HepG2 (cell line): ENCODE measurements at regions not wholly inside any gene's neighbourhood (a gene's known extent, or its start where the extent isn't known, plus 50 kb on each side); places are given as distances from the start of the nearest gene placed in this dataset.

ENCODE experiments used
- AKAP8 ChIP-seq: sonication (generic); formaldehyde crosslinking; IDR thresholded peaks from 2 replicates; pipeline ENCODE4 v1.5.1; 2020; ENCODE audit warnings: mild to moderate bottlenecking, missing genetic modification reagents
- ATRX ChIP-seq: sonication (generic); formaldehyde crosslinking; IDR thresholded peaks from 2 replicates; pipeline ENCODE4 v1.4.0; 2020; ENCODE audit warnings: missing genetic modification reagents, borderline replicate concordance
- CBFB ChIP-seq: sonication (generic); formaldehyde crosslinking; IDR thresholded peaks from 2 replicates; pipeline ENCODE4 v1.4.0; 2020; ENCODE audit warnings: missing genetic modification reagents
- ESRRA ChIP-seq: sonication (generic); formaldehyde crosslinking; IDR thresholded peaks from 2 replicates; pipeline ENCODE4 v1.5.1; 2020; ENCODE audit warnings: mild to moderate bottlenecking, low read depth, missing genetic modification reagents
- HMG20B ChIP-seq: conservative IDR thresholded peaks from 2 replicates; pipeline ENCODE4 v1.6.1; 2016; ENCODE audit warnings: missing genetic modification reagents, missing compliant biosample characterization
- HMGA1 ChIP-seq: sonication (generic); formaldehyde crosslinking; conservative IDR thresholded peaks from 2 replicates; pipeline ENCODE4 v1.4.0; 2020; ENCODE audit warnings: missing genetic modification reagents
- HOXA9 ChIP-seq: sonication (generic); formaldehyde crosslinking; IDR thresholded peaks from 2 replicates; pipeline ENCODE4 v1.8.1; 2022; ENCODE audit warnings: missing genetic modification reagents, mild to moderate bottlenecking, moderate library complexity, borderline replicate concordance
- HOXD1 ChIP-seq: sonication (generic); formaldehyde crosslinking; IDR thresholded peaks from 2 replicates; pipeline ENCODE4 v1.5.0; 2020; ENCODE audit warnings: missing genetic modification reagents
- KAT2B ChIP-seq: fragments of 150-350 bp; IDR thresholded peaks from 2 replicates; pipeline ENCODE4 v1.6.1; 2014; ENCODE audit warnings: low read depth, low read length, borderline replicate concordance
- KMT2A ChIP-seq: sonication (generic); formaldehyde crosslinking; IDR thresholded peaks from 2 replicates; pipeline ENCODE4 v1.4.0; 2020; ENCODE audit warnings: missing genetic modification reagents
- MIER3 ChIP-seq: IDR thresholded peaks from 2 replicates; pipeline ENCODE4 v1.6.1; 2016; ENCODE audit warnings: missing compliant biosample characterization, borderline replicate concordance
- MYC ChIP-seq: sonication (generic); formaldehyde crosslinking; IDR thresholded peaks from 2 replicates; pipeline ENCODE4 v1.9.0; 2021; ENCODE audit warnings: missing genetic modification reagents, borderline replicate concordance
- NBN ChIP-seq: fragments of 450-650 bp; conservative IDR thresholded peaks from 2 replicates; pipeline ENCODE4 v1.6.1; 2017
- NFRKB ChIP-seq: fragments of 450-650 bp; IDR thresholded peaks from 2 replicates; pipeline ENCODE4 v1.6.1; 2017
- NR1H2 ChIP-seq: sonication (generic); formaldehyde crosslinking; IDR thresholded peaks from 2 replicates; pipeline ENCODE4 v1.8.1; 2022; ENCODE audit warnings: low read depth, missing genetic modification reagents, borderline replicate concordance
- NRL ChIP-seq: sonication (generic); formaldehyde crosslinking; IDR thresholded peaks from 2 replicates; pipeline ENCODE4 v1.5.0; 2020; ENCODE audit warnings: missing genetic modification reagents, mild to moderate bottlenecking, moderate library complexity, borderline replicate concordance
- PHF5A ChIP-seq: IDR thresholded peaks from one replicate; pipeline ENCODE4 v1.6.1; 2018; ENCODE audit warnings: low read depth, missing genetic modification reagents; ENCODE audit not compliant: unreplicated experiment
- PITX1 ChIP-seq: sonication (generic); formaldehyde crosslinking; IDR thresholded peaks from 2 replicates; pipeline ENCODE4 v1.5.1; 2020; ENCODE audit warnings: mild to moderate bottlenecking, missing genetic modification reagents
- SIN3B ChIP-seq: fragments of 150-350 bp; IDR thresholded peaks from 2 replicates; pipeline ENCODE4 v1.6.1; 2014; ENCODE audit warnings: low read length
- SNAI1 ChIP-seq: sonication (generic); formaldehyde crosslinking; IDR thresholded peaks from 2 replicates; pipeline ENCODE4 v1.5.0; 2020; ENCODE audit warnings: mild to moderate bottlenecking, missing genetic modification reagents, borderline replicate concordance
- SRSF9 ChIP-seq: fragments of 200-400 bp; formaldehyde crosslinking; IDR thresholded peaks from 2 replicates; pipeline ENCODE4 v1.6.1; 2018; ENCODE audit warnings: borderline replicate concordance, mild to moderate bottlenecking, low read depth, low read length; ENCODE audit not compliant: insufficient read depth, poor library complexity, severe bottlenecking
- TARDBP ChIP-seq: sonication (generic); formaldehyde crosslinking; IDR thresholded peaks from 2 replicates; pipeline ENCODE4 v1.8.0; 2022; ENCODE audit warnings: mild to moderate bottlenecking, missing genetic modification reagents
- TBX2 ChIP-seq: sonication (generic); formaldehyde crosslinking; IDR thresholded peaks from 2 replicates; pipeline ENCODE4 v1.5.0; 2020; ENCODE audit warnings: missing genetic modification reagents, mild to moderate bottlenecking, borderline replicate concordance
- ZBTB3 ChIP-seq: sonication (generic); formaldehyde crosslinking; IDR thresholded peaks from 2 replicates; pipeline ENCODE4 v1.4.0; 2020; ENCODE audit warnings: low read depth, mild to moderate bottlenecking, moderate library complexity, missing genetic modification reagents, borderline replicate concordance
- ZNF839 ChIP-seq: sonication (generic); formaldehyde crosslinking; IDR thresholded peaks from 2 replicates; pipeline ENCODE4 v1.4.0; 2020; ENCODE audit warnings: missing genetic modification reagents, mild to moderate bottlenecking, borderline replicate concordance
- ZSCAN12 ChIP-seq: sonication (generic); formaldehyde crosslinking; IDR thresholded peaks from 2 replicates; pipeline ENCODE4 v1.9.0; 2021; ENCODE audit warnings: mild to moderate bottlenecking, missing genetic modification reagents
- TF ChIP-seq, protein P1 (sequence below): sonication (generic); formaldehyde crosslinking; IDR thresholded peaks from 2 replicates; pipeline ENCODE4 v1.5.0; 2020; ENCODE audit warnings: missing genetic modification reagents
- TF ChIP-seq, protein P2 (sequence below): IDR thresholded peaks from 2 replicates; pipeline ENCODE4 v1.6.1; 2016; ENCODE audit warnings: mild to moderate bottlenecking, missing biosample characterization, missing genetic modification reagents
- TF ChIP-seq, protein P3 (sequence below): sonication (generic); formaldehyde crosslinking; IDR thresholded peaks from 2 replicates; pipeline ENCODE4 v1.8.1; 2023; ENCODE audit warnings: mild to moderate bottlenecking, missing genetic modification reagents, borderline replicate concordance
- TF ChIP-seq, protein P4 (sequence below): sonication (generic); formaldehyde crosslinking; IDR thresholded peaks from 2 replicates; pipeline ENCODE4 v1.4.0; 2020; ENCODE audit warnings: mild to moderate bottlenecking, missing genetic modification reagents
- TF ChIP-seq, protein P5 (sequence below): sonication (generic); formaldehyde crosslinking; IDR thresholded peaks from 2 replicates; pipeline ENCODE4 v1.9.0; 2021; ENCODE audit warnings: missing genetic modification reagents, mild to moderate bottlenecking, borderline replicate concordance

DNA sequence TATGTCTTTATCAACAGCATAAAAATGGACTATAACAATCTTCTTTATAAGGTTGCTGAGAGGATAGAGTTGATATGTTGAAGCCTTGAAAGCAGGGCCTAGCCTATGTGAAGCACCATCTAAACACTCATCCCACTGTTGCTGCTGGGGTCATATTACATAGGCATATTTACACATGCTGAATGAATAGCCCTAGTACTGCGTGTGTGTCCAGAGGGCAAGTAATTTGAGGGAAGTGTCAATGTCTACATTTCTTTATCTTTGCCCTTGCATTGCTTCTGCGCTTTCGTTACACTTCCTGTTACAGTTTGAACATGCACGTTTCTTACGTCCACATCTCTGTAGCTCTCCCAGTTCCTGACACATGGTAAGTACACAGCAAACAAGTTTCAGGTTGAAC lies 280.3 kb upstream of the ATP5MC3 start (continued):
- TF ChIP-seq ATRX: no peak
- TF ChIP-seq NRL: no peak
- no peak for TF ChIP-seq SRSF9
- TF ChIP-seq, protein P1, sequence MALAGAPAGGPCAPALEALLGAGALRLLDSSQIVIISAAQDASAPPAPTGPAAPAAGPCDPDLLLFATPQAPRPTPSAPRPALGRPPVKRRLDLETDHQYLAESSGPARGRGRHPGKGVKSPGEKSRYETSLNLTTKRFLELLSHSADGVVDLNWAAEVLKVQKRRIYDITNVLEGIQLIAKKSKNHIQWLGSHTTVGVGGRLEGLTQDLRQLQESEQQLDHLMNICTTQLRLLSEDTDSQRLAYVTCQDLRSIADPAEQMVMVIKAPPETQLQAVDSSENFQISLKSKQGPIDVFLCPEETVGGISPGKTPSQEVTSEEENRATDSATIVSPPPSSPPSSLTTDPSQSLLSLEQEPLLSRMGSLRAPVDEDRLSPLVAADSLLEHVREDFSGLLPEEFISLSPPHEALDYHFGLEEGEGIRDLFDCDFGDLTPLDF: no peak
- TF ChIP-seq TARDBP (CRISPR knock-in tag): peak; percentile 41; the same call in 1 of the 2 replicates
- TF ChIP-seq ESRRA (CRISPR knock-in tag): peak; percentile 29; the same call in 1 of the 2 replicates
- TF ChIP-seq SNAI1 (CRISPR knock-in tag): no peak
- no peak; the same call in 1 of the 2 replicates for TF ChIP-seq PITX1
- peak; percentile 55; the same call in 1 of the 2 replicates for TF ChIP-seq HMG20B (CRISPR knock-in tag)
- TF ChIP-seq NFRKB: no peak
- TF ChIP-seq SIN3B: no peak
- TF ChIP-seq MIER3: peak; percentile 87
- no peak for TF ChIP-seq ZBTB3 (CRISPR knock-in tag)
- TF ChIP-seq HOXD1 (CRISPR knock-in tag): no peak
- TF ChIP-seq, protein P2, sequence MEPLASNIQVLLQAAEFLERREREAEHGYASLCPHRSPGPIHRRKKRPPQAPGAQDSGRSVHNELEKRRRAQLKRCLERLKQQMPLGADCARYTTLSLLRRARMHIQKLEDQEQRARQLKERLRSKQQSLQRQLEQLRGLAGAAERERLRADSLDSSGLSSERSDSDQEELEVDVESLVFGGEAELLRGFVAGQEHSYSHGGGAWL (CRISPR knock-in tag): no peak
- no peak for TF ChIP-seq HMGA1
- TF ChIP-seq AKAP8 (CRISPR knock-in tag): no peak
- TF ChIP-seq PHF5A (CRISPR knock-in tag): no peak
- TF ChIP-seq, protein P3, sequence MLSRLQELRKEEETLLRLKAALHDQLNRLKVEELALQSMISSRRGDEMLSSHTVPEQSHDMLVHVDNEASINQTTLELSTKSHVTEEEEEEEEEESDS (CRISPR knock-in tag): no peak
- TF ChIP-seq HOXA9 (CRISPR knock-in tag): no peak
- no peak for TF ChIP-seq NR1H2 (CRISPR knock-in tag)
- TF ChIP-seq TBX2: peak; percentile 95
- TF ChIP-seq KAT2B: no peak
- no peak for TF ChIP-seq MYC (CRISPR knock-in tag)
- TF ChIP-seq ZNF839 (CRISPR knock-in tag): no peak
- TF ChIP-seq, protein P4, sequence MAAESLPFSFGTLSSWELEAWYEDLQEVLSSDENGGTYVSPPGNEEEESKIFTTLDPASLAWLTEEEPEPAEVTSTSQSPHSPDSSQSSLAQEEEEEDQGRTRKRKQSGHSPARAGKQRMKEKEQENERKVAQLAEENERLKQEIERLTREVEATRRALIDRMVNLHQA (CRISPR knock-in tag): no peak
- TF ChIP-seq CBFB (CRISPR knock-in tag): no peak
- TF ChIP-seq KMT2A (CRISPR knock-in tag): no peak
- no peak for TF ChIP-seq NBN
- TF ChIP-seq, protein P5, sequence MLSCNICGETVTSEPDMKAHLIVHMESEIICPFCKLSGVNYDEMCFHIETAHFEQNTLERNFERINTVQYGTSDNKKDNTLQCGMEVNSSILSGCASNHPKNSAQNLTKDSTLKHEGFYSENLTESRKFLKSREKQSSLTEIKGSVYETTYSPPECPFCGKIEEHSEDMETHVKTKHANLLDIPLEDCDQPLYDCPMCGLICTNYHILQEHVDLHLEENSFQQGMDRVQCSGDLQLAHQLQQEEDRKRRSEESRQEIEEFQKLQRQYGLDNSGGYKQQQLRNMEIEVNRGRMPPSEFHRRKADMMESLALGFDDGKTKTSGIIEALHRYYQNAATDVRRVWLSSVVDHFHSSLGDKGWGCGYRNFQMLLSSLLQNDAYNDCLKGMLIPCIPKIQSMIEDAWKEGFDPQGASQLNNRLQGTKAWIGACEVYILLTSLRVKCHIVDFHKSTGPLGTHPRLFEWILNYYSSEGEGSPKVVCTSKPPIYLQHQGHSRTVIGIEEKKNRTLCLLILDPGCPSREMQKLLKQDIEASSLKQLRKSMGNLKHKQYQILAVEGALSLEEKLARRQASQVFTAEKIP (CRISPR knock-in tag): no peak
- no peak for TF ChIP-seq ZSCAN12 (CRISPR knock-in tag)
